ENCODE measurements at regions not wholly inside any gene's neighbourhood (a gene's known extent, or its start where the extent isn't known, plus 50 kb on each side); places are given as distances from the start of the nearest gene placed in this dataset.

- TF ChIP-seq RAD21 (IDR thresholded peaks at IDR 0.05; ENCODE audit: low read depth), result no peak
- no peak for TF ChIP-seq TCF12 (IDR thresholded peaks at IDR 0.05; ENCODE audit: low read depth)
- no peak for TF ChIP-seq CEBPB (IDR thresholded peaks at IDR 0.05)
- TF ChIP-seq ZBTB7A (IDR thresholded peaks at IDR 0.05; ENCODE audit: low read depth), result no peak
- no peak for TF ChIP-seq TEAD4 (IDR thresholded peaks at IDR 0.05)
- TF ChIP-seq NFIC (IDR thresholded peaks at IDR 0.05), result no peak
- no peak for TF ChIP-seq EGR1 (IDR thresholded peaks at IDR 0.05)
- TF ChIP-seq, protein P1, sequence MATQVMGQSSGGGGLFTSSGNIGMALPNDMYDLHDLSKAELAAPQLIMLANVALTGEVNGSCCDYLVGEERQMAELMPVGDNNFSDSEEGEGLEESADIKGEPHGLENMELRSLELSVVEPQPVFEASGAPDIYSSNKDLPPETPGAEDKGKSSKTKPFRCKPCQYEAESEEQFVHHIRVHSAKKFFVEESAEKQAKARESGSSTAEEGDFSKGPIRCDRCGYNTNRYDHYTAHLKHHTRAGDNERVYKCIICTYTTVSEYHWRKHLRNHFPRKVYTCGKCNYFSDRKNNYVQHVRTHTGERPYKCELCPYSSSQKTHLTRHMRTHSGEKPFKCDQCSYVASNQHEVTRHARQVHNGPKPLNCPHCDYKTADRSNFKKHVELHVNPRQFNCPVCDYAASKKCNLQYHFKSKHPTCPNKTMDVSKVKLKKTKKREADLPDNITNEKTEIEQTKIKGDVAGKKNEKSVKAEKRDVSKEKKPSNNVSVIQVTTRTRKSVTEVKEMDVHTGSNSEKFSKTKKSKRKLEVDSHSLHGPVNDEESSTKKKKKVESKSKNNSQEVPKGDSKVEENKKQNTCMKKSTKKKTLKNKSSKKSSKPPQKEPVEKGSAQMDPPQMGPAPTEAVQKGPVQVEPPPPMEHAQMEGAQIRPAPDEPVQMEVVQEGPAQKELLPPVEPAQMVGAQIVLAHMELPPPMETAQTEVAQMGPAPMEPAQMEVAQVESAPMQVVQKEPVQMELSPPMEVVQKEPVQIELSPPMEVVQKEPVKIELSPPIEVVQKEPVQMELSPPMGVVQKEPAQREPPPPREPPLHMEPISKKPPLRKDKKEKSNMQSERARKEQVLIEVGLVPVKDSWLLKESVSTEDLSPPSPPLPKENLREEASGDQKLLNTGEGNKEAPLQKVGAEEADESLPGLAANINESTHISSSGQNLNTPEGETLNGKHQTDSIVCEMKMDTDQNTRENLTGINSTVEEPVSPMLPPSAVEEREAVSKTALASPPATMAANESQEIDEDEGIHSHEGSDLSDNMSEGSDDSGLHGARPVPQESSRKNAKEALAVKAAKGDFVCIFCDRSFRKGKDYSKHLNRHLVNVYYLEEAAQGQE (IDR thresholded peaks at IDR 0.05; ENCODE audit: low read depth), result no peak
- TF ChIP-seq, protein P2, sequence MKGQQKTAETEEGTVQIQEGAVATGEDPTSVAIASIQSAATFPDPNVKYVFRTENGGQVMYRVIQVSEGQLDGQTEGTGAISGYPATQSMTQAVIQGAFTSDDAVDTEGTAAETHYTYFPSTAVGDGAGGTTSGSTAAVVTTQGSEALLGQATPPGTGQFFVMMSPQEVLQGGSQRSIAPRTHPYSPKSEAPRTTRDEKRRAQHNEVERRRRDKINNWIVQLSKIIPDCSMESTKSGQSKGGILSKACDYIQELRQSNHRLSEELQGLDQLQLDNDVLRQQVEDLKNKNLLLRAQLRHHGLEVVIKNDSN (IDR thresholded peaks at IDR 0.05), result no peak
- no peak for TF ChIP-seq YY1 (IDR thresholded peaks at IDR 0.05; ENCODE audit: low read depth)
Observed at GRCh38 chr6:167396659-167397490, 72.0 kb downstream of the TTLL2 start.

- TF ChIP-seq FOXM1 (IDR thresholded peaks at IDR 0.05; ENCODE audit: borderline replicate concordance, low read depth) (no peak), EP300 (IDR thresholded peaks at IDR 0.05; ENCODE audit: borderline replicate concordance) (no peak), NFIC (IDR thresholded peaks at IDR 0.05) (no peak), ZBTB7A (IDR thresholded peaks at IDR 0.05; ENCODE audit: low read depth) (no peak), CREB1 (IDR thresholded peaks at IDR 0.05; ENCODE audit: low read depth) (no peak)
- TF ChIP-seq, protein P3, sequence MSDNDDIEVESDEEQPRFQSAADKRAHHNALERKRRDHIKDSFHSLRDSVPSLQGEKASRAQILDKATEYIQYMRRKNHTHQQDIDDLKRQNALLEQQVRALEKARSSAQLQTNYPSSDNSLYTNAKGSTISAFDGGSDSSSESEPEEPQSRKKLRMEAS (IDR thresholded peaks at IDR 0.05), result no peak
Observed at GRCh38 chr6:167397712-167398111, 72.8 kb downstream of the TTLL2 start.

DNA sequence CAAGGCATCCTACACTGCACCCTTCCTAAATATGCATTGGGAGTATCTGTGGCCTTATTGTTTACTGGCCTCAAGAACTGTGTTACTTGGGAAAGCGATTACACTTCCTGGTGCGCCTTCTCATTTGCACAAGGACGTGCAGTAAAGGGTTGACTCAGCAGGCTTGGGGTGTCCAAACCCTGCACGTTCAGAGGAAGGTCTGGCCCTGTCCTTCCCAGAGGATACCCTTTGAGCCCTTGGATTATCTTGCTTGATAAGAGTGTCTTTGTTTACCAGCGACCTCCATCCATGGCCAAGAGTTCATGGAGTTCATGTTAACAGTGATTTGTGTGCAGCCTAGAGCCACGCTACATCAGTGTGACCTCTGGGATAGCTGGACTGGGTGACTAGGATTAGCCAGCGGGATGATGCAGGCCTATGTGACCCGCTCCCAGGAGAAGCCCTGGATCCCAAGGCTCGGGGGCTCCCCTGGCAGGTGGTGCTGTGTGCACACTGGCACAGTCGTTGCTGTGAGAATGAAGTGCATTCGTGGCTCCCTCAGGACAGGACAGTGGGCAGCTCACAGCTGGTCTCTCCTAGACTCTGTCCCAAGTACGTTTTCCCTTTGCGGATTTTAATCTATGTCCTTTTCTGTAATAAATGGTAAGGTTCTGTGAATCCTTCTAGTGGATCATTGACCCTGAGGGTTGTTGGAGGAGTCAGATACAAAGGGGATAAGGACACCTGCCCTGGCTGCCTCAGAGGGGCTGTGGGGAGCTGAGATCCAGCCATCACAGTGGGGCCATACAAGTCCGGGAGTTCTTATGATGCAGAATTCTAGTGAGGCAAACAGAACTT, 73.5 kb downstream of the TTLL2 start:
- TF ChIP-seq EP300 (IDR thresholded peaks at IDR 0.05; ENCODE audit: borderline replicate concordance) (no peak), YY1 (IDR thresholded peaks at IDR 0.05; ENCODE audit: low read depth) (no peak), RAD21 (IDR thresholded peaks at IDR 0.05; ENCODE audit: low read depth) (no peak), TEAD4 (IDR thresholded peaks at IDR 0.05) (no peak), FOXM1 (IDR thresholded peaks at IDR 0.05; ENCODE audit: borderline replicate concordance, low read depth) (no peak), EGR1 (IDR thresholded peaks at IDR 0.05) (no peak), ZBTB7A (IDR thresholded peaks at IDR 0.05; ENCODE audit: low read depth) (no peak), TAF1 (IDR thresholded peaks at IDR 0.05; ENCODE audit: low read depth) (no peak), NFIC (IDR thresholded peaks at IDR 0.05) (no peak)
- TF ChIP-seq, protein P1 (IDR thresholded peaks at IDR 0.05; ENCODE audit: low read depth), result no peak
- TF ChIP-seq, protein P2 (IDR thresholded peaks at IDR 0.05), result no peak
- TF ChIP-seq, protein P3 (IDR thresholded peaks at IDR 0.05), result no peak

DNA sequence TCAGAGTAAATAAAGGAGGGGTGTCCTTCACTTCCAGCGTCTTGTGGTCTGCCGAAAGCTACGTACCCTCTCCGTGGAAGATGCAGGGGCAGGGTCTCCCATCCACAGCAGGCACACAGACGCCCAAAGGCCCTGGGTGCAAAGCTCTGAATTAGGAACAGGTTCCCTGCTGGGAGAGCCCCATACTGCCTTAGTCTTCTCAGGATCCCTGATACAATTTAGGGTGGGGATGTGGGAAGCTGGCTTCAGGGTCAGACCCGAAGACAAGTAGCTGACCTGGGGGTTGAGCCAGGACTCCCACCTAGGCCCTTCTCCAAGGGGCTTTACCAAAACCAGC, 74.1 kb downstream of the TTLL2 start:
- TF ChIP-seq TAF1 (IDR thresholded peaks at IDR 0.05; ENCODE audit: low read depth) (no peak), TEAD4 (IDR thresholded peaks at IDR 0.05) (no peak), EGR1 (IDR thresholded peaks at IDR 0.05) (no peak), FOXM1 (IDR thresholded peaks at IDR 0.05; ENCODE audit: borderline replicate concordance, low read depth) (no peak), RAD21 (IDR thresholded peaks at IDR 0.05; ENCODE audit: low read depth) (no peak), EP300 (IDR thresholded peaks at IDR 0.05; ENCODE audit: borderline replicate concordance) (no peak), ZBTB7A (IDR thresholded peaks at IDR 0.05; ENCODE audit: low read depth) (no peak), TCF12 (IDR thresholded peaks at IDR 0.05; ENCODE audit: low read depth) (no peak), CEBPB (IDR thresholded peaks at IDR 0.05) (no peak), YY1 (IDR thresholded peaks at IDR 0.05; ENCODE audit: low read depth) (no peak)
- TF ChIP-seq, protein P2 (IDR thresholded peaks at IDR 0.05), result no peak
- TF ChIP-seq, protein P3 (IDR thresholded peaks at IDR 0.05), result no peak

All from Ishikawa (cell line).